K562 (cell line): ENCODE measurements at regions not wholly inside any gene's neighbourhood (a gene's known extent, or its start where the extent isn't known, plus 50 kb on each side); places are given as distances from the start of the nearest gene placed in this dataset.
A peak's percentile ranks its signal among the peaks of the same experiment; 100 is the strongest.
"Not testable (repeated sequence)": the region's sequence is repeated elsewhere in the genome, so short reads cannot be mapped to it uniquely, and the experiment has no call there.

Source experiments
- ATAC-seq: fragments of 200-7000 bp; cut with Tn5 transposase; 3 replicates; pipeline ENCODE4 v1.9.1; 2020; ENCODE audit warnings: moderate library complexity
- BruUV-seq: library from RNA; stranded (reverse); fragments of 400-500 nt; replicated peaks from 2 replicates; lab custom pipeline; 2021; lab: Mats Ljungman, UMichigan
- CTCF ChIA-PET: fragments of 300-600 bp; formaldehyde crosslinking; extraction: SDS; loops from one replicate; lab custom pipeline; 2021; ENCODE audit warnings: low intra/inter-chr PET ratio; lab: Yijun Ruan, JAX
- POLR2A ChIA-PET: fragments of 300-600, 350-650 bp; sonication (Branson Sonifier 250); formaldehyde crosslinking; extraction: SDS; loops from one replicate; lab custom pipeline; 2021; ENCODE audit warnings: antibody characterized with exemption, inconsistent platforms; lab: Yijun Ruan, JAX
- DNase-seq, 4 experiments: peaks; one replicate each; pipeline versions ENCODE4 v3.0.0 to v3.0.0-alpha.2; 2011 to 2018; ENCODE audit warnings: low spot score in 3 of 4, mixed read lengths in 3 of 4; ENCODE audit errors: extremely low read depth in 1 of 4
- FAIRE-seq: peaks from 2 replicates; lab custom pipeline; 2011; peaks lifted over from hg19 to GRCh38; lab: Jason Lieb, UNC
- H2AFZ ChIP-seq: 2 replicates; pipeline ENCODE4 v1.6.0; 2011; ENCODE audit warnings: low read depth, low read length, control low read depth, inconsistent platforms
- H3K27ac ChIP-seq: fragments of 200-600 bp; 3 replicates; pipeline ENCODE4 v1.8.0; 2011; ENCODE audit warnings: low read depth, mild to moderate bottlenecking, control low read depth, inconsistent platforms, low read length, moderate library complexity, mixed read lengths; ENCODE audit errors: extremely low read depth
- H3K27me3 ChIP-seq, 2 experiments: fragments of 300-600 bp in 1 of 2; 2 replicates in 1 of 2; 3 replicates in 1 of 2; pipeline versions ENCODE4 v1.6.0 to v1.8.0; 2011; ENCODE audit warnings: inconsistent platforms in 2 of 2, low read length in 2 of 2, mild to moderate bottlenecking in 1 of 2, mixed read lengths in 1 of 2, moderate library complexity in 1 of 2; ENCODE audit not compliant: control insufficient read depth in 2 of 2, insufficient read depth in 2 of 2
- H3K36me3 ChIP-seq: fragments of 300-600 bp; 3 replicates; pipeline ENCODE4 v1.8.0; 2011; ENCODE audit warnings: mild to moderate bottlenecking, low read length, inconsistent platforms; ENCODE audit not compliant: control insufficient read depth, insufficient read depth
- H3K4me1 ChIP-seq, 2 experiments: fragments of 200-600 bp in 1 of 2; replicated peaks in 1 of 2; 2 replicates in 1 of 2; 3 replicates in 1 of 2; pipeline versions ENCODE4 v1.5.1 to v1.8.0; 2011; ENCODE audit warnings: inconsistent platforms in 2 of 2, low read length in 2 of 2, mild to moderate bottlenecking in 1 of 2, mixed read lengths in 1 of 2, moderate library complexity in 1 of 2; ENCODE audit not compliant: control insufficient read depth in 2 of 2, insufficient read depth in 2 of 2
- H3K4me2 ChIP-seq: 2 replicates; pipeline ENCODE4 v1.6.1; 2011; ENCODE audit warnings: low read length, control low read depth, inconsistent platforms, mixed read lengths; ENCODE audit not compliant: insufficient read depth
- H3K4me3 ChIP-seq: fragments of 200-600 bp; sonication (generic), shearing (Covaris generic); 2 replicates; pipeline ENCODE4 v1.5.1; 2016; ENCODE audit warnings: control low read depth, inconsistent platforms
- H3K79me2 ChIP-seq: fragments of 200-600 bp; 3 replicates; pipeline ENCODE4 v1.8.0; 2011; ENCODE audit warnings: low read length, inconsistent platforms; ENCODE audit not compliant: control insufficient read depth, insufficient read depth
- H3K9ac ChIP-seq, 2 experiments: 2 replicates each; pipeline versions ENCODE4 v1.6.0 to v1.6.1; 2011; ENCODE audit warnings: low read depth in 2 of 2, low read length in 2 of 2, control low read depth in 1 of 2, inconsistent platforms in 1 of 2, mild to moderate bottlenecking in 1 of 2, mixed read lengths in 1 of 2; ENCODE audit not compliant: insufficient read depth in 1 of 2
- H3K9me1 ChIP-seq: one replicate; pipeline ENCODE4 v1.6.0; 2011; ENCODE audit warnings: inconsistent platforms, mild to moderate bottlenecking, low read length, moderate library complexity; ENCODE audit not compliant: control insufficient read depth, insufficient read depth
- H3K9me3 ChIP-seq: replicated peaks from 2 replicates; pipeline ENCODE4 v1.5.1; 2011; ENCODE audit warnings: low read depth, low read length, inconsistent platforms; ENCODE audit not compliant: control insufficient read depth, insufficient read depth
- H4K20me1 ChIP-seq: replicated peaks from 2 replicates; pipeline ENCODE4 v1.6.1; 2011; ENCODE audit warnings: low read length, inconsistent platforms, mixed read lengths; ENCODE audit not compliant: control insufficient read depth, insufficient read depth
- RAD21 ChIP-seq, 2 experiments: fragments of 250-450 bp in 1 of 2; fragments of 450-650 bp in 1 of 2; sonication (Bioruptor Pico) in 1 of 2; formaldehyde crosslinking in 1 of 2; IDR thresholded peaks in 1 of 2; conservative IDR thresholded peaks in 1 of 2; 2 replicates each; pipeline versions ENCODE4 v1.4.0 to v1.8.0; 2020 to 2022; ENCODE audit warnings: mild to moderate bottlenecking in 2 of 2, moderate library complexity in 1 of 2
- WGBS: fragments of 100-300 bp; shearing (Covaris generic); methylation state at CpG from one replicate; pipeline ENCODE4 v1.1.6; 2016; ENCODE audit warnings: low coverage, mixed read lengths; ENCODE audit not compliant: insufficient coverage; ENCODE audit errors: missing lambda C conversion rate; 5-methylcytosine and 5-hydroxymethylcytosine counted together
- in situ Hi-C: fragments of 300-500 bp; cut with MboI; formaldehyde crosslinking; loops from 4 replicates; pipeline ENCODE4 v1.15.0; 2018; ENCODE audit warnings: inconsistent platforms, mixed read lengths
- intact Hi-C: fragments of 100-400 bp; cut with micrococcal nuclease; formaldehyde crosslinking; loops from 2 replicates; pipeline ENCODE4 v1.14.2; 2022
- TF ChIP-seq, protein P1 (sequence below), 2 experiments: fragments of 450-650 bp; formaldehyde crosslinking in 1 of 2; IDR thresholded peaks; 2 replicates each; pipeline versions ENCODE4 v1.4.0 to v1.6.1; 2014 to 2020; ENCODE audit warnings: mild to moderate bottlenecking in 2 of 2, borderline replicate concordance in 1 of 2, low read depth in 1 of 2

DNA sequence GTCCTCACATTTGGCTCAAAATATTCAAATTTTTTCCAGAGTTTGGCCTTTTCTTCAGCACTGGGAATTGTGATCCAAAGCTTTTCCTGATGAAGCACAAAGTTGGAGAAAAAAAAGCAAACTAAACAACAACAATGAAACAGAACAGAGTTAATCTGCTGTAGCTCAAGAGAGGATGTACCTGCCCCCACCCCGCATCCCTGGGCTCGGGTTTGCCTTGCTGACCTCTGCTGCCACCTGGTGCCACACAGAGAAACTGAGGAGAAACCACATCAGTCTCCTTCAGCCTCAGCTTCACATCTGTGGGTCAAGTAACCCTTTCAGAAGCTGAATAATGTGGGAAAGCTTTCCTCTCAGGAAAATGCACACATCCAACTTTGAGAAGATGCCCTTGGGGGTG lies 290.4 kb downstream of the RTP5 start:
- in situ Hi-C loops: not testable (repeated sequence)

DNA sequence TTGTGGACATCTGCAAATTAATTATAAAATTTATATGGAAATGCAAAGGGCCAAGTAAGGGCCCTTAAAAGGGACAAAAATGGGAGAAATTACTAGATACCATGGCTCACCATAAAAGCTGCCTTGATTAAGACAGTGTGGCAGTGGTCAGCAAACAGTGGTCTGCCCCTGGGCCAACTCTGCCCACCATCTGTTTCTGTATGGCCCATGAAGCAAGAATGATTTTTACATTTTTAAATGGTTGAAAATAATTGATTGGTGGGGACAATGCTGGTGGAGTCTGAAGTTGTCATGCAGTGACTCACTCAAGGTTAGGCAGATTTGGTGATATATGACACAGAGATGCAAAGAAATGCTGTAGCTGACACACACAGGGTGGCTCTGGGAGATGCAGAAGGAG lies 295.6 kb downstream of the RTP5 start:
- DNase-seq, H3K9ac ChIP-seq, FAIRE-seq, H3K27me3 ChIP-seq, H3K9me3 ChIP-seq, ATAC-seq, in situ Hi-C loops, BruUV-seq, H3K36me3 ChIP-seq, H2AFZ ChIP-seq, H3K27ac ChIP-seq, CTCF ChIA-PET, H4K20me1 ChIP-seq, intact Hi-C loops, H3K4me2 ChIP-seq, H3K4me1 ChIP-seq, H3K9me1 ChIP-seq, H3K4me3 ChIP-seq, H3K79me2 ChIP-seq, POLR2A ChIA-PET: not testable (repeated sequence)

More for the DNA sequence above, 290.4 kb downstream of the RTP5 start:
- H2AFZ ChIP-seq, H3K4me3 ChIP-seq, BruUV-seq, H3K9ac ChIP-seq, DNase-seq, FAIRE-seq, H3K9me3 ChIP-seq, H3K27me3 ChIP-seq, ATAC-seq, H3K4me2 ChIP-seq, H3K4me1 ChIP-seq, H3K27ac ChIP-seq, intact Hi-C loops, H4K20me1 ChIP-seq, H3K9me1 ChIP-seq, H3K79me2 ChIP-seq, CTCF ChIA-PET, H3K36me3 ChIP-seq, POLR2A ChIA-PET: not testable (repeated sequence)
- TF ChIP-seq, protein P1, sequence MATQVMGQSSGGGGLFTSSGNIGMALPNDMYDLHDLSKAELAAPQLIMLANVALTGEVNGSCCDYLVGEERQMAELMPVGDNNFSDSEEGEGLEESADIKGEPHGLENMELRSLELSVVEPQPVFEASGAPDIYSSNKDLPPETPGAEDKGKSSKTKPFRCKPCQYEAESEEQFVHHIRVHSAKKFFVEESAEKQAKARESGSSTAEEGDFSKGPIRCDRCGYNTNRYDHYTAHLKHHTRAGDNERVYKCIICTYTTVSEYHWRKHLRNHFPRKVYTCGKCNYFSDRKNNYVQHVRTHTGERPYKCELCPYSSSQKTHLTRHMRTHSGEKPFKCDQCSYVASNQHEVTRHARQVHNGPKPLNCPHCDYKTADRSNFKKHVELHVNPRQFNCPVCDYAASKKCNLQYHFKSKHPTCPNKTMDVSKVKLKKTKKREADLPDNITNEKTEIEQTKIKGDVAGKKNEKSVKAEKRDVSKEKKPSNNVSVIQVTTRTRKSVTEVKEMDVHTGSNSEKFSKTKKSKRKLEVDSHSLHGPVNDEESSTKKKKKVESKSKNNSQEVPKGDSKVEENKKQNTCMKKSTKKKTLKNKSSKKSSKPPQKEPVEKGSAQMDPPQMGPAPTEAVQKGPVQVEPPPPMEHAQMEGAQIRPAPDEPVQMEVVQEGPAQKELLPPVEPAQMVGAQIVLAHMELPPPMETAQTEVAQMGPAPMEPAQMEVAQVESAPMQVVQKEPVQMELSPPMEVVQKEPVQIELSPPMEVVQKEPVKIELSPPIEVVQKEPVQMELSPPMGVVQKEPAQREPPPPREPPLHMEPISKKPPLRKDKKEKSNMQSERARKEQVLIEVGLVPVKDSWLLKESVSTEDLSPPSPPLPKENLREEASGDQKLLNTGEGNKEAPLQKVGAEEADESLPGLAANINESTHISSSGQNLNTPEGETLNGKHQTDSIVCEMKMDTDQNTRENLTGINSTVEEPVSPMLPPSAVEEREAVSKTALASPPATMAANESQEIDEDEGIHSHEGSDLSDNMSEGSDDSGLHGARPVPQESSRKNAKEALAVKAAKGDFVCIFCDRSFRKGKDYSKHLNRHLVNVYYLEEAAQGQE (IDR thresholded peaks at IDR 0.05; ENCODE audit: borderline replicate concordance): peak; percentile 59; the same call in 1 of the 2 replicates
- TF ChIP-seq, protein P1 (CRISPR knock-in tag; IDR thresholded peaks at IDR 0.05; ENCODE audit: low read depth): not testable (repeated sequence)
- peak; percentile 33 to 58 for TF ChIP-seq RAD21 (CRISPR knock-in tag; conservative IDR thresholded peaks at IDR 0.05 in 1 of 2, IDR thresholded peaks at IDR 0.05 in 1 of 2)
- no CpG with 5 or more reads among the region's 2 CpGs for WGBS
